IMR-90 (cell line): ENCODE measurements at regions not wholly inside any gene's neighbourhood (a gene's known extent, or its start where the extent isn't known, plus 50 kb on each side); places are given as distances from the start of the nearest gene placed in this dataset.

ENCODE experiments used
- ATAC-seq: fragments of 200-7000 bp; cut with Tn5 transposase; 2 replicates; pipeline ENCODE4 v1.9.1; 2020; ENCODE audit warnings: low read depth, mild to moderate bottlenecking, moderate library complexity
- BruUV-seq: library from RNA; stranded (reverse); fragments of 400-500 nt; replicated peaks from 2 replicates; lab custom pipeline; 2021; lab: Mats Ljungman, UMichigan
- CTCF ChIA-PET: fragments of 300-600 bp; formaldehyde crosslinking; extraction: SDS; loops from one replicate; lab custom pipeline; 2021; ENCODE audit warnings: antibody characterized with exemption; lab: Yijun Ruan, JAX
- POLR2A ChIA-PET: fragments of 300-600 bp; sonication (Branson Sonifier 250); formaldehyde crosslinking; loops from one replicate; lab custom pipeline; 2022; ENCODE audit warnings: antibody characterized with exemption; ENCODE audit not compliant: unreplicated experiment; lab: Charles Lee
- DNase-seq: peaks from one replicate; pipeline ENCODE4 v3.0.0; 2013
- H2AFZ ChIP-seq: replicated peaks from 2 replicates; pipeline ENCODE3; 2013; ENCODE audit warnings: low read length, mild to moderate bottlenecking; ENCODE audit not compliant: poor library complexity
- H2AK5ac ChIP-seq: 2 replicates; pipeline ENCODE4 v1.6.1; 2013; ENCODE audit warnings: low read depth, low read length, inconsistent platforms
- H2AK9ac ChIP-seq: replicated peaks from 2 replicates; pipeline ENCODE3; 2013; ENCODE audit warnings: mild to moderate bottlenecking, low read depth, low read length, moderate library complexity; ENCODE audit not compliant: poor library complexity
- H2BK120ac ChIP-seq: 2 replicates; pipeline ENCODE4 v1.6.1; 2013; ENCODE audit warnings: low read depth, low read length, inconsistent platforms
- H2BK15ac ChIP-seq: 3 replicates; pipeline ENCODE4 v1.6.1; 2013; ENCODE audit warnings: low read depth, low read length, inconsistent platforms
- H2BK20ac ChIP-seq: 2 replicates; pipeline ENCODE4 v1.6.1; 2013; ENCODE audit warnings: low read depth, mild to moderate bottlenecking, inconsistent platforms, low read length, moderate library complexity
- H2BK5ac ChIP-seq: 2 replicates; pipeline ENCODE4 v1.6.1; 2013; ENCODE audit warnings: mild to moderate bottlenecking, low read depth, low read length, inconsistent platforms; ENCODE audit not compliant: poor library complexity, severe bottlenecking
- H3K14ac ChIP-seq: replicated peaks from 2 replicates; pipeline ENCODE4 v1.6.1; 2013; ENCODE audit warnings: low read depth, low read length, inconsistent platforms
- H3K18ac ChIP-seq: 2 replicates; pipeline ENCODE4 v1.6.1; 2013; ENCODE audit warnings: low read depth, low read length, control low read depth
- H3K23ac ChIP-seq: 2 replicates; pipeline ENCODE4 v1.6.1; 2013; ENCODE audit warnings: low read depth, low read length, inconsistent platforms
- H3K27ac ChIP-seq: 2 replicates; pipeline ENCODE4 v1.5.1; 2013; ENCODE audit warnings: mild to moderate bottlenecking, control low read depth, low read length; ENCODE audit not compliant: insufficient read depth
- H3K27me3 ChIP-seq: 2 replicates; pipeline ENCODE4 v1.6.1; 2013; ENCODE audit warnings: low read length; ENCODE audit not compliant: control insufficient read depth, insufficient read depth
- H3K36me3 ChIP-seq: 2 replicates; pipeline ENCODE4 v1.6.1; 2013; ENCODE audit warnings: low read length, mixed read lengths; ENCODE audit not compliant: control insufficient read depth, insufficient read depth
- H3K4ac ChIP-seq: 2 replicates; pipeline ENCODE4 v1.6.1; 2013; ENCODE audit warnings: low read depth, low read length, inconsistent platforms
- H3K4me1 ChIP-seq: 2 replicates; pipeline ENCODE4 v1.6.1; 2013; ENCODE audit warnings: low read length, mixed read lengths; ENCODE audit not compliant: control insufficient read depth, insufficient read depth
- H3K4me2 ChIP-seq: 2 replicates; pipeline ENCODE4 v1.6.1; 2013; ENCODE audit warnings: low read depth, mild to moderate bottlenecking, control low read depth, low read length, moderate library complexity
- H3K4me3 ChIP-seq: 2 replicates; pipeline ENCODE4 v1.5.1; 2013; ENCODE audit warnings: low read depth, mild to moderate bottlenecking, control low read depth, low read length, moderate library complexity; ENCODE audit not compliant: insufficient read depth
- H3K56ac ChIP-seq: 2 replicates; pipeline ENCODE4 v1.6.1; 2013; ENCODE audit warnings: low read length, inconsistent platforms; ENCODE audit not compliant: insufficient read depth; ENCODE audit errors: extremely low read depth
- H3K79me1 ChIP-seq, 2 experiments: 2 replicates each; pipeline ENCODE4 v1.6.1; 2013; ENCODE audit warnings: low read length in 2 of 2, inconsistent platforms in 1 of 2, low read depth in 1 of 2
- H3K9ac ChIP-seq: 2 replicates; pipeline ENCODE4 v1.6.1; 2013; ENCODE audit warnings: low read depth, low read length, control low read depth
- H3K9me1 ChIP-seq: 2 replicates; pipeline ENCODE4 v1.6.1; 2013; ENCODE audit warnings: low read length, inconsistent platforms; ENCODE audit not compliant: insufficient read depth
- H3K9me3 ChIP-seq: 2 replicates; pipeline ENCODE4 v1.6.1; 2013; ENCODE audit warnings: low read length; ENCODE audit not compliant: control insufficient read depth, insufficient read depth
- H4K20me1 ChIP-seq: 2 replicates; pipeline ENCODE4 v1.6.1; 2013; ENCODE audit warnings: low read length, inconsistent platforms; ENCODE audit not compliant: insufficient read depth
- H4K5ac ChIP-seq: 2 replicates; pipeline ENCODE4 v1.6.1; 2013; ENCODE audit warnings: mild to moderate bottlenecking, low read depth, low read length, control low read depth
- H4K8ac ChIP-seq, 2 experiments: 2 replicates each; pipeline ENCODE4 v1.6.1; 2013; ENCODE audit warnings: low read depth in 2 of 2, low read length in 2 of 2, control low read depth in 1 of 2, inconsistent platforms in 1 of 2
- H4K91ac ChIP-seq: 2 replicates; pipeline ENCODE4 v1.6.1; 2013; ENCODE audit warnings: low read depth, low read length, inconsistent platforms; ENCODE audit not compliant: insufficient read depth
- BHLHE40 ChIP-seq: fragments of 150-350 bp; IDR thresholded peaks from 2 replicates; pipeline ENCODE4 v1.6.1; 2016; ENCODE audit warnings: mild to moderate bottlenecking, low read depth, low read length
- CEBPB ChIP-seq: IDR thresholded peaks from 2 replicates; pipeline ENCODE4 v1.6.1; 2012; ENCODE audit warnings: low read depth, low read length, improper control_type of control experiment
- CHD1 ChIP-seq: IDR thresholded peaks from 2 replicates; pipeline ENCODE4 v1.6.1; 2012; ENCODE audit warnings: low read depth, low read length, improper control_type of control experiment
- FOS ChIP-seq: fragments of 150-350 bp; IDR thresholded peaks from 2 replicates; pipeline ENCODE4 v1.6.1; 2016; ENCODE audit warnings: low read depth, low read length
- MAFK ChIP-seq: IDR thresholded peaks from 2 replicates; pipeline ENCODE4 v1.6.1; 2012; ENCODE audit warnings: low read depth, low read length, improper control_type of control experiment
- MAZ ChIP-seq: IDR thresholded peaks from 2 replicates; pipeline ENCODE4 v1.6.1; 2012; ENCODE audit warnings: low read depth, mild to moderate bottlenecking, low read length, improper control_type of control experiment, moderate library complexity, borderline replicate concordance
- MXI1 ChIP-seq: IDR thresholded peaks from 2 replicates; pipeline ENCODE4 v1.6.1; 2012; ENCODE audit warnings: low read depth, mild to moderate bottlenecking, low read length, moderate library complexity, borderline replicate concordance
- NFE2L2 ChIP-seq: fragments of 150-350 bp; IDR thresholded peaks from 2 replicates; pipeline ENCODE4 v1.6.1; 2016; ENCODE audit warnings: low read depth, mild to moderate bottlenecking, low read length
- POLR2A ChIP-seq: IDR thresholded peaks from 2 replicates; pipeline ENCODE4 v1.6.1; 2012; ENCODE audit warnings: mild to moderate bottlenecking, low read depth, low read length
- RAD21 ChIP-seq: IDR thresholded peaks from 2 replicates; pipeline ENCODE4 v1.6.1; 2012; ENCODE audit warnings: low read length, improper control_type of control experiment
- RCOR1 ChIP-seq: IDR thresholded peaks from 2 replicates; pipeline ENCODE4 v1.6.1; 2012; ENCODE audit warnings: mild to moderate bottlenecking, low read length, improper control_type of control experiment; ENCODE audit not compliant: insufficient replicate concordance
- RFX5 ChIP-seq: IDR thresholded peaks from 2 replicates; pipeline ENCODE4 v1.8.0; 2012; ENCODE audit warnings: low read depth, mild to moderate bottlenecking, low read length, moderate library complexity
- SMC3 ChIP-seq: fragments of 150-350 bp; IDR thresholded peaks from 2 replicates; pipeline ENCODE4 v1.6.1; 2016; ENCODE audit warnings: low read depth, mild to moderate bottlenecking, antibody characterized with exemption, low read length, moderate library complexity
- WGBS, 2 experiments: methylation state at CpG; one replicate each; pipeline versions ENCODE4 v1.1.5 to v1.1.7; 2013; ENCODE audit warnings: missing lambda C conversion rate in 2 of 2; ENCODE audit not compliant: insufficient read length in 1 of 2; ENCODE audit errors: extremely low coverage in 2 of 2; 5-methylcytosine and 5-hydroxymethylcytosine counted together
- dilution Hi-C: fragments of 300-500 bp; cut with HindIII; formaldehyde crosslinking; loops from one replicate; pipeline ENCODE4 v1.14.3; 2018; ENCODE audit warnings: low sequenced_read_pairs; ENCODE audit not compliant: unreplicated experiment
- in situ Hi-C: fragments of 300-500 bp; cut with MboI; formaldehyde crosslinking; loops from 3 replicates; pipeline ENCODE4 v1.14.3; 2019; ENCODE audit warnings: low sequenced_read_pairs, inconsistent platforms, mixed read lengths
- intact Hi-C: fragments of 100-400 bp; cut with micrococcal nuclease; formaldehyde crosslinking; loops from 2 replicates; pipeline ENCODE4 v1.10.0; 2022
- TF ChIP-seq, protein P1 (sequence below): fragments of 150-350 bp; IDR thresholded peaks from 2 replicates; pipeline ENCODE4 v1.6.1; 2016; ENCODE audit warnings: low read depth, mild to moderate bottlenecking, low read length, moderate library complexity, borderline replicate concordance
- TF ChIP-seq, protein P2 (sequence below): conservative IDR thresholded peaks from 2 replicates; pipeline ENCODE4 v1.5.1; 2012; ENCODE audit warnings: mild to moderate bottlenecking, low read depth, low read length, improper control_type of control experiment

DNA sequence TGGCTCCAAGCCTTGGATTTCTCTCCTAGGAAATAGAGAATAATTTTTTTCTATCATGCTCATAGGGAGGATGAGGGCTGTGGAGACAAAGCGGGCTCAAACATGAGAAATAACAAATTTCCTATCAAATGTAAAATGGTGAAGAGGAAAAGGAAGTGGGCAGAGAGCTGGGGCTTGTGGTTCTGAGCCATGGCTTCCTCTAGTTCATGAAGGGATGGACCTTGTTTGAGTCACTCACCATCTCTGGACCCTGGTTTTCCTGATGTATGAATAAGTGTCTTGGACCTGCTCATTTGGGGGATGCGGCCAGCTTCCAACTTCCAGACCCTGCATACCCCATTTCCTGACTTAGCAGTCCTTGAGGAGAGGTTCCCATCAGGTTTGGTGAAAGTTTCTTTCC is 63.0 kb downstream of the MSX1 start:
- no TSS peak for BruUV-seq
- H2BK120ac ChIP-seq, result no peak overlapping the region
- no peak overlapping the region for H2AK5ac ChIP-seq
- no peaks in the 10 kb centered on the region for H4K20me1 ChIP-seq
- H2BK15ac ChIP-seq, result no peak overlapping the region
- H2AFZ ChIP-seq, result no peak overlapping the region
- H3K23ac ChIP-seq, result no peak overlapping the region
- no peak overlapping the region for H3K9ac ChIP-seq
- no peak overlapping the region for H3K18ac ChIP-seq
- dilution Hi-C loops (no loop called here), intact Hi-C loops (no loop called here), in situ Hi-C loops (no loop called here)
- H3K36me3 ChIP-seq, result no peaks in the 10 kb centered on the region
- H3K9me1 ChIP-seq, result no peaks in the 10 kb centered on the region
- no peak overlapping the region for H2BK5ac ChIP-seq
- ATAC-seq (no peak), DNase-seq (no peak)
- H4K8ac ChIP-seq, result no peak overlapping the region
- no peak overlapping the region for H3K4ac ChIP-seq
- no peak overlapping the region for H3K27ac ChIP-seq
- H3K56ac ChIP-seq, result no peak overlapping the region
- TF ChIP-seq SMC3 (no peak), RFX5 (no peak), POLR2A (no peak), CEBPB (no peak), BHLHE40 (no peak), RCOR1 (no peak), FOS (no peak), CHD1 (no peak), MAFK (no peak), NFE2L2 (no peak), MXI1 (no peak), RAD21 (no peak), MAZ (no peak)
- TF ChIP-seq, protein P1, sequence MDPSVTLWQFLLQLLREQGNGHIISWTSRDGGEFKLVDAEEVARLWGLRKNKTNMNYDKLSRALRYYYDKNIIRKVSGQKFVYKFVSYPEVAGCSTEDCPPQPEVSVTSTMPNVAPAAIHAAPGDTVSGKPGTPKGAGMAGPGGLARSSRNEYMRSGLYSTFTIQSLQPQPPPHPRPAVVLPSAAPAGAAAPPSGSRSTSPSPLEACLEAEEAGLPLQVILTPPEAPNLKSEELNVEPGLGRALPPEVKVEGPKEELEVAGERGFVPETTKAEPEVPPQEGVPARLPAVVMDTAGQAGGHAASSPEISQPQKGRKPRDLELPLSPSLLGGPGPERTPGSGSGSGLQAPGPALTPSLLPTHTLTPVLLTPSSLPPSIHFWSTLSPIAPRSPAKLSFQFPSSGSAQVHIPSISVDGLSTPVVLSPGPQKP, result no peak
- TF ChIP-seq, protein P2, sequence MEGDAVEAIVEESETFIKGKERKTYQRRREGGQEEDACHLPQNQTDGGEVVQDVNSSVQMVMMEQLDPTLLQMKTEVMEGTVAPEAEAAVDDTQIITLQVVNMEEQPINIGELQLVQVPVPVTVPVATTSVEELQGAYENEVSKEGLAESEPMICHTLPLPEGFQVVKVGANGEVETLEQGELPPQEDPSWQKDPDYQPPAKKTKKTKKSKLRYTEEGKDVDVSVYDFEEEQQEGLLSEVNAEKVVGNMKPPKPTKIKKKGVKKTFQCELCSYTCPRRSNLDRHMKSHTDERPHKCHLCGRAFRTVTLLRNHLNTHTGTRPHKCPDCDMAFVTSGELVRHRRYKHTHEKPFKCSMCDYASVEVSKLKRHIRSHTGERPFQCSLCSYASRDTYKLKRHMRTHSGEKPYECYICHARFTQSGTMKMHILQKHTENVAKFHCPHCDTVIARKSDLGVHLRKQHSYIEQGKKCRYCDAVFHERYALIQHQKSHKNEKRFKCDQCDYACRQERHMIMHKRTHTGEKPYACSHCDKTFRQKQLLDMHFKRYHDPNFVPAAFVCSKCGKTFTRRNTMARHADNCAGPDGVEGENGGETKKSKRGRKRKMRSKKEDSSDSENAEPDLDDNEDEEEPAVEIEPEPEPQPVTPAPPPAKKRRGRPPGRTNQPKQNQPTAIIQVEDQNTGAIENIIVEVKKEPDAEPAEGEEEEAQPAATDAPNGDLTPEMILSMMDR, result no peak
- no peak overlapping the region for H3K4me3 ChIP-seq
- no peak overlapping the region for H4K5ac ChIP-seq
- no peaks in the 10 kb centered on the region for H3K4me1 ChIP-seq
- no CpG with 5 or more reads among the region's 2 CpGs for WGBS, 2 experiments
- no peaks in the 10 kb centered on the region; the same call in 1 of the 2 replicates for H3K27me3 ChIP-seq
- H2BK20ac ChIP-seq, result no peak overlapping the region
- no peak overlapping the region for H3K14ac ChIP-seq
- no peaks in the 10 kb centered on the region for H3K79me1 ChIP-seq
- no peak overlapping the region for H4K91ac ChIP-seq
- ChIA-PET CTCF (no interaction called here), POLR2A (no interaction called here)
- no peak overlapping the region for H2AK9ac ChIP-seq
- no peak overlapping the region for H3K4me2 ChIP-seq
- H3K9me3 ChIP-seq, result no peaks in the 10 kb centered on the region
